Tibial artery (tissue), 4 donors: ENCODE measurements at regions not wholly inside any gene's neighbourhood (a gene's known extent, or its start where the extent isn't known, plus 50 kb on each side); places are given as distances from the start of the nearest gene placed in this dataset.

ENCODE experiments used
- DNase-seq, 2 donors: peaks; one replicate each; pipeline ENCODE4 v3.0.0-alpha.2; 2019
- H3K27ac ChIP-seq, 2 donors: fragments of 200-600 bp; sonication (generic) in 1 of 2; 1 replicate in 1 of 2; 2 replicates in 1 of 2; pipeline ENCODE4 v1.5.1; 2018 to 2019; ENCODE audit warnings: mild to moderate bottlenecking in 1 of 2
- H3K27me3 ChIP-seq, 2 donors: fragments of 200-600 bp; sonication (generic) in 1 of 2; one replicate each; pipeline versions ENCODE4 v1.5.1 to v1.6.0; 2016 to 2019
- H3K36me3 ChIP-seq, 3 donors: fragments of 200-600 bp; sonication (generic) in 2 of 3; one replicate each; pipeline ENCODE4 v1.5.1; 2016 to 2019; ENCODE audit warnings: mild to moderate bottlenecking in 2 of 3
- H3K4me1 ChIP-seq, 4 donors: fragments of 200-600 bp; sonication (generic) in 2 of 4; 1 replicate in 3 of 4; 2 replicates in 1 of 4; pipeline ENCODE4 v1.5.1; 2016 to 2019
- H3K4me3 ChIP-seq, 2 donors: fragments of 200-600 bp; sonication (generic) in 1 of 2; 1 replicate in 1 of 2; 2 replicates in 1 of 2; pipeline ENCODE4 v1.5.1; 2018 to 2019; ENCODE audit warnings: mild to moderate bottlenecking in 2 of 2
- H3K9me3 ChIP-seq, 3 donors: fragments of 200-600 bp; sonication (generic) in 1 of 3; one replicate each; pipeline ENCODE4 v1.5.1; 2016 to 2019
- CTCF ChIP-seq, 2 experiments: fragments of 200-600 bp in 1 of 2; fragments of 450-650 bp in 1 of 2; IDR thresholded peaks; one replicate each; pipeline ENCODE4 v1.5.1; 2017 to 2019; ENCODE audit warnings: antibody characterized with exemption in 2 of 2, mild to moderate bottlenecking in 1 of 2, moderate library complexity in 1 of 2
- intact Hi-C: fragments of 100-400 bp; cut with DNase I; formaldehyde crosslinking; loops from one replicate; pipeline ENCODE4 v1.15.0; 2023; ENCODE audit warnings: low total_unique reads

- no peak for DNase-seq
- no peaks in the 10 kb centered on the region for H3K27me3 ChIP-seq
- intact Hi-C loops, result no loop called here
- TF ChIP-seq CTCF (IDR thresholded peaks at IDR 0.05), result no peak
- no peak overlapping the region for H3K4me3 ChIP-seq
- H3K36me3 ChIP-seq, result peaks cover 15 to 30% (median 20%) of the 10 kb centered on the region in 3 donors
- H3K9me3 ChIP-seq, result no peaks in the 10 kb centered on the region
- H3K4me1 ChIP-seq, result peaks cover 0 to 59% (median 39%) of the 10 kb centered on the region in 4 donors
- H3K27ac ChIP-seq, result peak overlapping the region; percentile 86 to 89
Observed at GRCh38 chr11:10618490-10618889, 50.0 kb upstream of the LYVE1 start.
